HG02884 (cell line): ENCODE measurements at regions not wholly inside any gene's neighbourhood (a gene's known extent, or its start where the extent isn't known, plus 50 kb on each side); places are given as distances from the start of the nearest gene placed in this dataset.
"Not testable (repeated sequence)": the region's sequence is repeated elsewhere in the genome, so short reads cannot be mapped to it uniquely, and the experiment has no call there.

Source experiments
- ATAC-seq: cut with Tn5 transposase; IDR thresholded peaks from one replicate; pipeline ENCODE4 v1.9.1; 2021; ENCODE audit warnings: mild to moderate bottlenecking, moderate library complexity; ENCODE audit not compliant: unreplicated experiment

- ATAC-seq, result no peak
Observed at GRCh38 chr3:124303305-124303910, 311.5 kb upstream of the ROPN1 start.

- no peak for ATAC-seq
Observed at GRCh38 chr3:124306665-124307064, 314.7 kb upstream of the ROPN1 start.

- ATAC-seq, result no peak
Observed at GRCh38 chr3:124313621-124314020, 321.7 kb upstream of the ROPN1 start.

- ATAC-seq, result no peak
Observed at GRCh38 chr3:124315215-124316033, 323.5 kb upstream of the ROPN1 start.

GRCh38 chr3:124316034-124316287 is 324.0 kb upstream of the ROPN1 start:
- ATAC-seq, result no peak

GRCh38 chr3:124318014-124318413 is 326.1 kb upstream of the ROPN1 start:
- ATAC-seq, result no peak

- ATAC-seq, result no peak
Observed at GRCh38 chr3:124318656-124319055, 326.7 kb upstream of the ROPN1 start.

- no peak for ATAC-seq
Observed at GRCh38 chr3:124320976-124321375, 329.1 kb upstream of the ROPN1 start.

- ATAC-seq, result no peak
Observed at GRCh38 chr3:124322309-124322880, 330.5 kb upstream of the ROPN1 start.

- ATAC-seq, result no peak
Observed at GRCh38 chr3:124322966-124323365, 331.0 kb upstream of the ROPN1 start.

- no peak for ATAC-seq
Observed at GRCh38 chr3:124325248-124325647, 333.3 kb upstream of the ROPN1 start.

- no peak for ATAC-seq
Observed at GRCh38 chr3:124329723-124330122, 337.8 kb upstream of the ROPN1 start.

- no peak for ATAC-seq
Observed at GRCh38 chr3:124333931-124334640, 342.2 kb upstream of the ROPN1 start.

- ATAC-seq, result no peak
Observed at GRCh38 chr3:124336067-124336656, 344.2 kb upstream of the ROPN1 start.

- no peak for ATAC-seq
Observed at GRCh38 chr3:124345845-124346244, 353.9 kb upstream of the ROPN1 start.

- no peak for ATAC-seq
Observed at GRCh38 chr3:124346487-124346886, 354.6 kb upstream of the ROPN1 start.

GRCh38 chr3:124347418-124347817 is 355.5 kb upstream of the ROPN1 start:
- ATAC-seq, result no peak

- ATAC-seq, result not testable (repeated sequence)
Observed at GRCh38 chr3:124348555-124348954, 356.6 kb upstream of the ROPN1 start.

- no peak for ATAC-seq
Observed at GRCh38 chr3:124351430-124352148, 359.7 kb upstream of the ROPN1 start.

- ATAC-seq, result no peak
Observed at GRCh38 chr3:124352149-124352539, 360.2 kb upstream of the ROPN1 start.

- no peak for ATAC-seq
Observed at GRCh38 chr3:124353691-124354090, 361.8 kb upstream of the ROPN1 start.
